Small intestine (tissue), 7 donors: ENCODE measurements at regions not wholly inside any gene's neighbourhood (a gene's known extent, or its start where the extent isn't known, plus 50 kb on each side); places are given as distances from the start of the nearest gene placed in this dataset.

ENCODE experiments used
- DNase-seq, 2 donors: peaks; one replicate each; pipeline versions ENCODE4 v3.0.0 to v3.0.0-alpha.2; 2013
- FAIRE-seq: peaks from 2 replicates; lab custom pipeline; 2012; peaks lifted over from hg19 to GRCh38; lab: Jason Lieb, UNC
- H3K27ac ChIP-seq, 3 donors: one replicate each; pipeline ENCODE4 v1.5.1; 2013; ENCODE audit warnings: low read length in 2 of 3, mild to moderate bottlenecking in 2 of 3, control low read depth in 1 of 3, inconsistent platforms in 1 of 3, low read depth in 1 of 3, moderate library complexity in 1 of 3
- H3K27me3 ChIP-seq, 3 donors: one replicate each; pipeline ENCODE4 v1.6.1; 2013; ENCODE audit warnings: low read length in 3 of 3, inconsistent platforms in 1 of 3; ENCODE audit not compliant: control insufficient read depth in 3 of 3, insufficient read depth in 3 of 3
- H3K36me3 ChIP-seq, 3 donors: one replicate each; pipeline ENCODE4 v1.6.1; 2013; ENCODE audit warnings: low read length in 3 of 3, inconsistent platforms in 1 of 3, low read depth in 1 of 3, mild to moderate bottlenecking in 1 of 3, moderate library complexity in 1 of 3; ENCODE audit not compliant: control insufficient read depth in 3 of 3, insufficient read depth in 2 of 3
- H3K4me1 ChIP-seq, 3 donors: one replicate each; pipeline ENCODE4 v1.6.1; 2013; ENCODE audit warnings: low read length in 2 of 3, inconsistent platforms in 1 of 3, low read depth in 1 of 3, mild to moderate bottlenecking in 1 of 3, moderate library complexity in 1 of 3; ENCODE audit not compliant: control insufficient read depth in 3 of 3, insufficient read depth in 2 of 3
- H3K4me3 ChIP-seq, 3 donors: one replicate each; pipeline ENCODE4 v1.5.1; 2013; ENCODE audit warnings: low read length in 3 of 3, control low read depth in 1 of 3, inconsistent platforms in 1 of 3, low read depth in 1 of 3, mild to moderate bottlenecking in 1 of 3, moderate library complexity in 1 of 3
- H3K9me3 ChIP-seq, 2 donors: one replicate each; pipeline ENCODE4 v1.6.1; 2013; ENCODE audit warnings: low read depth in 1 of 2, low read length in 1 of 2; ENCODE audit not compliant: control insufficient read depth in 2 of 2, insufficient read depth in 1 of 2
- WGBS, 3 donors: extraction: QIAGEN DNeasy Blood & Tissue Kit; methylation state at CpG; one replicate each; pipeline ENCODE4 v1.1.7; 2013; 5-methylcytosine and 5-hydroxymethylcytosine counted together
- donor health status: healthy with polysubstance abuse.
- donor health status: control.
- donor health status: control.
- donor health status: Bipolar disorder and iron deficiency.
- donor health status: healthy.

GRCh38 chr16:66224626-66225025 lies 141.9 kb upstream of the CDH5 start:
- FAIRE-seq (no peak), DNase-seq (no peak)
- Histone ChIP-seq H3K27ac (no peak overlapping the region), H3K4me1 (no peaks in the 10 kb centered on the region), H3K27me3 (no peaks in the 10 kb centered on the region), H3K4me3 (no peak overlapping the region), H3K9me3 (no peaks in the 10 kb centered on the region), H3K36me3 (no peaks in the 10 kb centered on the region)
- 40 to 49% (median 48%) methylated on average over 8 of the region's 8 CpGs for WGBS, 3 donors

GRCh38 chr16:66224186-66224585 lies 142.3 kb upstream of the CDH5 start:
- no peak for DNase-seq
- no peak for FAIRE-seq
- H3K36me3 ChIP-seq, result no peaks in the 10 kb centered on the region
- no peaks in the 10 kb centered on the region for H3K9me3 ChIP-seq
- H3K27ac ChIP-seq, result no peak overlapping the region
- H3K4me3 ChIP-seq, result no peak overlapping the region
- no peaks in the 10 kb centered on the region for H3K27me3 ChIP-seq
- 81 to 84% (median 83%) methylated on average over 2 of the region's 2 CpGs for WGBS, 3 donors
- no peaks in the 10 kb centered on the region for H3K4me1 ChIP-seq

- no peaks in the 10 kb centered on the region for H3K9me3 ChIP-seq
- no peaks in the 10 kb centered on the region for H3K27me3 ChIP-seq
- DNase-seq, result no peak
- FAIRE-seq, result no peak
- no peaks in the 10 kb centered on the region for H3K4me1 ChIP-seq
- H3K27ac ChIP-seq, result no peak overlapping the region
- no peak overlapping the region for H3K4me3 ChIP-seq
- WGBS, 3 donors, result 45 to 63% (median 54%) methylated on average over 8 of the region's 8 CpGs
- no peaks in the 10 kb centered on the region for H3K36me3 ChIP-seq
Measured at GRCh38 chr16:66223176-66223780, 143.2 kb upstream of the CDH5 start.

- Histone ChIP-seq H3K27ac (no peak overlapping the region), H3K9me3 (no peaks in the 10 kb centered on the region), H3K36me3 (no peaks in the 10 kb centered on the region), H3K4me3 (no peak overlapping the region), H3K4me1 (no peaks in the 10 kb centered on the region), H3K27me3 (no peaks in the 10 kb centered on the region)
- 65 to 87% (median 80%) methylated on average over 1 of the region's 1 CpG for whole genome bisulfite sequencing, 3 donors
- no peak for FAIRE-seq
- no peak for DNase-seq
Measured at GRCh38 chr16:66222756-66223155, 143.7 kb upstream of the CDH5 start.

- FAIRE-seq (no peak), DNase-seq (no peak)
- no peak overlapping the region for H3K27ac ChIP-seq
- H3K36me3 ChIP-seq, result no peaks in the 10 kb centered on the region
- H3K4me1 ChIP-seq, result no peaks in the 10 kb centered on the region
- H3K27me3 ChIP-seq, result no peaks in the 10 kb centered on the region
- H3K9me3 ChIP-seq, result no peaks in the 10 kb centered on the region
- H3K4me3 ChIP-seq, result no peak overlapping the region
- WGBS, 3 donors, result 48 to 79% (median 59%) methylated on average over 6 of the region's 6 CpGs
Measured at GRCh38 chr16:66220702-66221101, 145.8 kb upstream of the CDH5 start.

GRCh38 chr16:66219491-66219890 lies 147.0 kb upstream of the CDH5 start:
- H3K27me3 ChIP-seq, result no peaks in the 10 kb centered on the region
- no peaks in the 10 kb centered on the region for H3K4me1 ChIP-seq
- FAIRE-seq (no peak), DNase-seq (no peak)
- no peaks in the 10 kb centered on the region for H3K36me3 ChIP-seq
- no peak overlapping the region for H3K27ac ChIP-seq
- H3K9me3 ChIP-seq, result no peaks in the 10 kb centered on the region
- H3K4me3 ChIP-seq, result no peak overlapping the region

- DNase-seq, result no peak
- no peak overlapping the region for H3K27ac ChIP-seq
- no peaks in the 10 kb centered on the region for H3K27me3 ChIP-seq
- H3K4me1 ChIP-seq, result no peaks in the 10 kb centered on the region
- FAIRE-seq, result no peak
- H3K4me3 ChIP-seq, result no peak overlapping the region
- no peaks in the 10 kb centered on the region for H3K36me3 ChIP-seq
- WGBS, 3 donors, result 47 to 57% (median 55%) methylated on average over 6 of the region's 6 CpGs
- no peaks in the 10 kb centered on the region for H3K9me3 ChIP-seq
Measured at GRCh38 chr16:66212428-66212827, 154.1 kb upstream of the CDH5 start.

- no peaks in the 10 kb centered on the region for H3K27me3 ChIP-seq
- H3K27ac ChIP-seq, result no peak overlapping the region
- H3K4me3 ChIP-seq, result no peak overlapping the region
- WGBS, 3 donors, result 82 to 88% (median 88%) methylated on average over 10 of the region's 10 CpGs
- no peaks in the 10 kb centered on the region for H3K36me3 ChIP-seq
- DNase-seq, result no peak
- no peaks in the 10 kb centered on the region for H3K4me1 ChIP-seq
- no peaks in the 10 kb centered on the region for H3K9me3 ChIP-seq
- FAIRE-seq, result no peak
Measured at GRCh38 chr16:66211651-66212050, 154.8 kb upstream of the CDH5 start.

- H3K9me3 ChIP-seq, result no peaks in the 10 kb centered on the region
- H3K27ac ChIP-seq, result no peak overlapping the region
- no peak overlapping the region for H3K4me3 ChIP-seq
- H3K4me1 ChIP-seq, result no peaks in the 10 kb centered on the region
- WGBS, 3 donors, result 83 to 86% (median 85%) methylated on average over 5 of the region's 5 CpGs
- FAIRE-seq (no peak), DNase-seq (no peak)
- H3K27me3 ChIP-seq, result no peaks in the 10 kb centered on the region
- H3K36me3 ChIP-seq, result no peaks in the 10 kb centered on the region
Measured at GRCh38 chr16:66207883-66208265, 158.6 kb upstream of the CDH5 start.
